ENCODE measurements at regions not wholly inside any gene's neighbourhood (a gene's known extent, or its start where the extent isn't known, plus 50 kb on each side); places are given as distances from the start of the nearest gene placed in this dataset.

DNA sequence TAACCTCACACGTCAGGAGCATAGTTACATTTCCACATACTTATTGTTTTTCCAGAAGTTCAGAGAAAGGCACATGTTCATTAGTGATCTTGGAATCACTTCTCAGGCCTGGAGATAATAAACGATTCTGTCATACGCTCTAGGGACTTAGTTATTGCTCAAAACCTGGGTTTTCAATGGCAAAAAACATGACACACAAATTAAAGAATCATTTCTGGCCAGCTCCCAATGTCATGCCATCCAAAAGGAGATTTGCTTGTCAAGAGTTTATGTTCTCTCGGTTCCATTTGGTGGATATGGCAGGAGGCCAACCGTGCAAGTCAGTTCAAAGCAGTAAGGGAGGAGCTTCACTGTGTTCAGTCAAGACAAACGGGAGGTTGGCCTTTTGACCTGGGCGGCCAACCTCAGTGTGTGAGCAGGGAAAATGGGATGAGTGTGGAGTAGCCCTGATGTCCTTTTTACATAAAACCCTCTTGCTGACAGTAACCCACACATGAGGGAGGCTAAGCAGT is 123.4 kb downstream of the NXNL2 start:
- no peak for DNase-seq (ENCODE audit: low read depth)

DNA sequence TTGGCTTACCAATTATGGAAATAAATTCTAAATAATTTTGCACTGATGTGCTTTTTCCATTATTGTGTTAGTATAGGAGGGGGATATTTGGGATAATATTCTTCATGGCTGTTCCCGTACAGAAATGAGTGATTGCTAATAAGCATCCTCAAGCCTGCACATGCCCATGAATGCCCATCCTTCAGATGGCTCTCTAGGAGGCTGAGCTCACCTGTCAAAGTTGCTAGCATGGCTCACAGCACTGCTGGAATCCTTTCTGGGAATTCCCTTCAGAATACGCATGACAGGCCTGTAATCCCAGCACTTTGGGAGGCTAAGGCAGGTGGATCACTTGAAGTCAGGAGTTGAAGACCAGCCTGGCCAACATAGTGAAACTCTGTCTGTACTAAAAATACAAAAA is 124.1 kb downstream of the NXNL2 start:
- DNase-seq (ENCODE audit: low read depth) = no peak

DNA sequence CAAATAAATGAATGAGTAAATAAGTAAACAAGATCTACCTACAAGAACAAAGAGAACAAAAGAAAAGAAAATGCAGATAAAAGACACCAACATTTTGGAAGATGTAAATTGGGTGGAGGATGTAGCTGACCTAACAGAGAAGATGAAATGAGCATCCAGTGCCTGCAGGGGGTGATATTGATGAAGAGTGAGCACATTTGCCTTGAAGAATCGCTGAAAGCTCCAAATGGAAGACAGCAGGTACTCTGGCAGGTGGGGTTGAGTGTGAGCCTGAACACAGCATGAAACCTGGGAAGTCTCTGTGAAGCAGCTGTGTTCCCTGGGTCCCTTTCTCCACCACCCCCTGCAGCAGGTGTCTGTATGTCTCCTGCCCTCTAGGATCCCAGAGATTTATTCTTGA is 125.6 kb downstream of the NXNL2 start:
- no peak for DNase-seq (ENCODE audit: low read depth)

DNA sequence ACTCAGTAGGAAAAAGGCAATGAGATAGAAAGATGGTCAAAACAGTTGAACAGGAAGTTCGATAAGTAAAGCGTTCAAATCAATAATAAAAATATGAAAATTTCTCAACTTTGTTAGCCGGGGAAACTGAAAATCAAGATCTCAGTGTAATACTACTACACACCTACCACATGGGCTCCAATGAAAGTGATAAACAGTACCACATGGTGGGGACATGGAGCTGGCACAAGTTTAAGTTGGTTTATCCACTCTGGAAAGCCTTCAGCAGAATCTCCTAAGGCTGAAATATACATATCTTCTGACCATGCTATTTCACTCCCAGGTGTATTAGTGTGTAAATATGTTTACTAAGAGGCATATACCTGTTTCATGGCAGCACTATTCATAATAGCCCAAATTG is 126.8 kb downstream of the NXNL2 start:
- no peak for DNase-seq (ENCODE audit: low read depth)

DNA sequence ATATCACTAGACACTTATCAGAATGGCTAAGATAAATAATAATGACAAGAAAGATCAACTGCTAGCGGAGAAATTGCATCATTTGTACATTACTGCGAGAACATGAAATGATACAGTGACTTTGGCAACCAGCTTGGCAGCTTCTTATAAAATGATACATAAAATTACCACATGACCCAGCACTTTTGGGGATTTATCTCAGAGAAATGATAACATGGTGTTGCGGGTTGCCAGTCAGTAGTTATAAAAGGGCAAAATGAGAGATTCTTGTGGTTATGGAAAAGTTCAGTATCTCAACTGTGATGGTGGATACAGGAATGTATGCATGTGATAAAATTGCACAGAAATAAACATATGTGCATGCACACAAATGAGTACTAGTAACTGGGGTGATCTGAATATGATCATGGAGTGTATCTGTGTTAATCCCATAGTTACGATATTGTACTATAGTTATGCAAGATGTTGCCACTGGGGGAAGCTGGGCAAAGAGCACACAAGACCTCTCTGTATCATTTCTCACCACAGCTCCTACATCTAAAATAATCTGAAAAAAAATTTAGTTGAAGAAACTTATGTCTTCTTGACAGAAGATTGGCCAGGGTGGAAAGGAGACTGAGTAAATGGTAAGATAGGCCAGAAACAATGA is 128.9 kb downstream of the NXNL2 start:
- DNase-seq (ENCODE audit: low read depth) = no peak

DNA sequence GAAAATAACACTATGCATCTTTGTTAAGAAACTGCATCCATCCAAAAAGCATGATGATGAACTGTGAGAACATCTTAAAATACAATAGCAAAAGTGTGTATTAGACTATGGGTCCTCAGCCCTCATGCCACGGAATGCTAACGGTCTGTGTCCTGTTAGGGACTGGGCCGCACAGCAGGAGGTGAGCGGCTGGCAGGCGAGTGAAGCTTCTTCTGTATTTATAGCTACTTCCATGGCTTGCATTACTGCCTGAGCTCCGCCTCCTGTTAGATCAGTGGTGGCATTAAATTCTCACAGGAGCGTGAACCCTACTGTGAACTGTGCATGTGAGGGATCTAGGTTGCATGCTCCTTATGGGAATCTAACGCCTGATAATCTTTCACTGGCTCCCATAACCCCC is 129.8 kb downstream of the NXNL2 start:
- no peak for DNase-seq (ENCODE audit: low read depth)

DNA sequence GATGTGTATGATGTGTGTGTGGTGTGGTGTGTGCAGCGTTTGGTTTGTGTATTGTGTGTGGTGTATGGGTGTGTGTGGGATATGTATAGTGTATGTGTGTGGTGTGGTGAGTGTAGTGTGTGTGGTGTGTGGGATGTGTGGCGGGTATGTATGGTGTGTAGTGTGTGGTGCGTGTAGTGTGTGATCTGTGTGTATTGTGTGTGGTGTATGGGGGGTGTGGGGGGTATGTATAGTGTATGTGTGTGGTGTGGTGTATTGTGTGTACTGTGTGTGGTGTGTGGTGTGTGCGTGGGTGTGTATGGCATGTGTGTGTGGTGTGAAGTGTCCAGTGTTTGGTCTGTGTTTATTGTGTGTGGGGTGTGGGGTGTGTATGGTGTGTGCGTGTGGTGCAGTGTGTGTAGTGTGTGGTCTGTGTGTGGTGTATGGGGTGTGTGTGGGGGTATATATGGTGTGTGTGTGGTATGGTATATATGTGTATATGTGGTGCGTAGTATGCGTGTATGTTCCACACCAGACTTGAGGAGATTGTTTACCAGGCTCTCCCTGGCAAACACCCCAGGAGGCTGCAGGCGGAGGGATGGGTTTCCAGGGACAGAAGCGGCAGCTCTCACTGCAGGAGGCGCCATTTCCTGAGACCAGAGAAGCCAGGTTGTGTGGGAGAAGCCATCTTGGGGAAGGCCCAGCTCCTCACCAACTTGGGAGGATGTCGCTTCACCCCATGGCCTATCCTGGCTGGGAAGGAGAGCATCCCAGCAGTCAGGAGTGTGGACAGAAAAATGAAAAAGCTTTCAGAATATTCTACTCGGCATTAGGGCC is 138.1 kb downstream of the NXNL2 start:
- no peak for DNase-seq (ENCODE audit: low read depth)

DNA sequence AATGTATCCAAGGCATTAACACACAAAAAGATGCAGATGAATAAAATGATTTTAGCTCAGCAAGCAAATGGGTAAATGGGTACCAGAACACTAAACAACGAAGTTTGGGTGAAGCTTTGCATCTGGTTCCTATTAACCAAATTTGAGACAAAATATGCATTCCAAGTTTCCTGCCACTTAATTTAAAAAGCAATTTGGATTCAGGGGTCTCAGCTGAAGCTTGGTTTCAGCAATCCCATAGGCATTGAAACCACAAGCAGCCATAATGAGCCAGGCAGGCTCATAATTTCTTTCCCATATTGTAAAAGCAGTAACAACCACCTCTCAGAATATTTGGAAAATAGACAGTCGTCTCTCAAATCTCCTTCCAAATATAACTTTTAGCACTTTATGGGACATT is 138.9 kb downstream of the NXNL2 start:
- DNase-seq (ENCODE audit: low read depth) = no peak

DNA sequence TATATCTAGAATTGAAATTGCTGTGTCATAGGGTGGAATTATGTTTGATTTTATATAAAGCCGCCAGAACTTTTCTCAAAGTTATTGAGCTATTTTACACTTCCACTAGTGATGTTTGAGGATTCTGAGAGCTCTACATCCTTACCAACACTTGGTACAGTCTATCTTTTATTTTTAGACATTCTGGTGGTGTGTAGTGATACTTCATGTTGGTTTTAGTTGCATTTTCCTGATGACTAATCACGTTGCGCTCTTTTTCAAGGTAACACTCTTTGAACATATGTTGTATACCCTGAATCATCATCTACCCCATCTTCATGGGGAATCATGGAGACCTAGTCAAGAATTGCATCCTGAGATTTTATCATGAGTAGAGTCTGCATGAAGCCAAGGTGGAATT is 141.7 kb downstream of the NXNL2 start:
- no peak for DNase-seq (ENCODE audit: low read depth)

DNA sequence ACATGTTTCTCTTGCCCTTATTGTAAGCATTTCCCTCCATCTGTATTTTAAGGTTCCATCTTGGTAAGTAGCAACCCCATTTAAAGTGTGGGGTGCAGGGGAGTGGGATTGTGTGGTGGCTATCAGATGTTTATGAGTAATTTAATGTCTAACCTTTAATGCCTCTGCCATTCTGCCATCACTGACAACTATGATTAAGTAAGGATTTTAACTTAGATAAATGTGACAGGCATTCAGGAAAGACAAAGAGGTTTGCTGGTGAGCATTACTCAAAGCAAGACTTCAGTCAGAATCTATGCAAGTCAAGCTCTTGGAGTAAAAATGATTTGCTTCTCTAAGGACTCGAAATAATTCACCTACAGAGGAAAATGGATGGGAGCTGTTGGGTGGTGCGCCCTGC is 143.0 kb downstream of the NXNL2 start:
- no peak for DNase-seq (ENCODE audit: low read depth)

DNA sequence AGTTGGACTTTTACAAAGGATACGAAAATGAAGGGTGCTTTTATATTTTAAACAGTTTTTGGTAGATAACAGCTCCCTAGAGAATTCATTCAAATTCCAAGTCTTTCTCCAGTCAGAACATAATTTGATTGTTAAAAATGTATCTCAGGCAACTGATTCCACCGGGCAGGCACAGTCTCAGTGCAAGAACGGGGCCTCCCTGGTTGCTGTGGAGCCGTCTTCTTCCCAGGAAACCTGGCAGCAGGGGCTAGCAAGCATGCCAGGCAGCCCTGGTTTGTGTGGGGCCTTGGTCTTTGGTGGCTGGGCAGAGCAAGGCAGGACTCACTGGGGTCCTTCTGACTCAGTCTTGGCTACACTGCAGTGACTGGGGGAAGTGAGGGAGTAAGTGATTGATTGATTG is 143.5 kb downstream of the NXNL2 start:
- DNase-seq (ENCODE audit: low read depth) = no peak

DNA sequence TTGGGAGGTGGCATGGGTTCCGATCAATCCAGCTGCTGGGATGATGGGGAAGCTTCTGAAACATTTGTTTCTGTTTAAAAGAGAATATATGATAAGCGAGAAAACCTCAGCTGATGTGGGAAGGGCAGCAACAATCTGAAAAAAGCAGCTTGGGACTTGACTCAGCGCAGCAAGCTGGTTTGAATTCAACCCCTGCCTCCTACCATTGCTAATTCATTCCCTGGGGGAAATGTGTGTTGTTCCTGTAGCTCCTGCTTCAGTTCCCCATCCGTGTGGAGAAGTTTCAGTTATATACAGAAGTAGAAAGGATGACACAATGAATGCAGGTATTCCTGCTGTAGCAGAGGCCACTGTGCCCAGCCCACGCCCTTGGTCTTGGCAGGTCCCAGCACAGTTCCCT is 145.1 kb downstream of the NXNL2 start:
- no peak for DNase-seq (ENCODE audit: low read depth)

DNA sequence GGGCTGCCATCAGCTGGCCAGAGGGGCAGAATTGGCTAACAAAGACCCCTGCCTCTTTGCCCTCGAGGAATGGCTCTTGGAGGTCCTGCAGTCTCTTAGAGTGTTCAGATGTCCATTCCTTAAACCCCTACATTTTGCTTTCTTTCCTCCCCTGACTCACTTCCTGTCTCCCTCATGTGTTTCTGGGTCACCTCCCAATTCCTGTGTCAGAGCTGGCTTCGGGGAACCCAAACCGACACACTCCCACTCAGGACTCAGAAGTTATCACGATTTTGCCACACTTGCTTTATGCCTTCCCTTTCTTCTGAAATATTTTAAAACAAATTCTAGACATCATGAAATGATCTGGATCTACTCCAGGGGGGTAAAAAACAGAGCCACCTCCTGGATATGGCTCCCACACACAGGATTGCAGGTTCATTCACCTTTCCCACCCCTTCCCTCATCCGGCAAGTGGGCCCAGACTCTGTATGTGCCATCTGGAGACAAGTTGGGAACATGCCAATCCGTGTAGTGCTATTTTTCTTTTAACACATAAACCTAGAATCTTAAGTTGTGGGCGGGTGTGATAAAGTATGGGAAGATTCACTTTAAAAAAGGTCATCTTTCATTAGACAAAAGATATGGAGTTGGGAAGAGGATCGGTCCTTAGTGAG is 145.7 kb downstream of the NXNL2 start:
- DNase-seq (ENCODE audit: low read depth) = no peak

DNA sequence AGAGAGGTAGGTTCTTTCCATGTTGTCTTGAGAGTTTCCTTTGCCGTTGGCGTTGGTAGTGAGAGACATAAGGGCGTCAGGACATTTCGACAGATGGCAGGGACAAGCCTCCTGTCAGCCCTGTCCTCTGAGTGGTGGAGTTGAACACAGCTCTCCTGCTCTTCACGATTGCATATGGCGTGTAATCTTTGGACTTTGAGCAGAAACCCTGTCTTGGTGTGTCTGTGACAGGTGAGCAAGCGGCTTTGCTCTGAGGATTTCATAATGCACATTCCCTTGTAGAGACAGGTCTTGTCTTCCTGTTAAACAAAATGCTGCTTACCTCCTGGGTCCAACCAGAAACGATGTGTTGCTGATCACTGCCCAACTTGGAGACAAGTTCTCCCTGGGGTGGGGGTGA is 146.5 kb downstream of the NXNL2 start:
- DNase-seq (ENCODE audit: low read depth) = no peak

DNA sequence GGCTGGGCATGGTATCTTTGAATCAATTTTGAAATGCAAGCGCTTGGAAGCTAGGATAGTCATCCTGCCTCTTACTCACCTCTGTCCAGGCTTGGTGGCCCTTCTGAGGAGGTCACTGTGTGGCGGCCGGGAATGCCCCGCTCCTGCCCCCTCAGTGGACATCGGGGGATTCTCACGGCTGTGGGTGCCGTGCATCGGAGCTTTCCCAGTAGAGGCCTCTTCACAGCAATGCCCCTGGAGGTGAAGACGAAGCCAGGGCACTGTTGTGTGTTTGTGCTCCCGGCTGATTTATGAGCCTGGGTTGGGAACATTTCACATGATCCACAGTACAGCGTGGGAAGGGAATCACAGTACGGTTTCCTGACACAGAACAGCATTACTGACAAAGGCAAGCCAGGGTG is 147.5 kb downstream of the NXNL2 start:
- DNase-seq (ENCODE audit: low read depth) = no peak

DNA sequence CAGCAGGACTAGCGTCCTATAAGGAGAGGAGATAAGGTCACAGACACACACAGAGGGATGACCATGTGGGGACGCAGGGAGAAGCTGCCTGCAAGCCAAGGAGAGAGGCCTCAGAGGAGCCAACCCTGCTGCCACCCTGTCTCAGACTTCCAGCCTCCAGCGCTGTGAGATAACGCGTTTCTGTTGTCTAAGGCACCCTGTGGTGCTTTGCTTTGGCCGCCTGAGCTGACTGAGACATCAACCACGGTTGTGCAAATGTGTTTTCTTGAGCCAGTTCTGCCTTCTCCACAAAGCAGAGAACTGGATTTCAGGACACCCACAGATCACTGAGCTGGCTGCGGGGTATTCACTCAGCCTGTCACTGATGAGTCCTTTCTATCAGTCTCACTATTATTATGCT is 149.1 kb downstream of the NXNL2 start:
- no peak for DNase-seq (ENCODE audit: low read depth)

DNA sequence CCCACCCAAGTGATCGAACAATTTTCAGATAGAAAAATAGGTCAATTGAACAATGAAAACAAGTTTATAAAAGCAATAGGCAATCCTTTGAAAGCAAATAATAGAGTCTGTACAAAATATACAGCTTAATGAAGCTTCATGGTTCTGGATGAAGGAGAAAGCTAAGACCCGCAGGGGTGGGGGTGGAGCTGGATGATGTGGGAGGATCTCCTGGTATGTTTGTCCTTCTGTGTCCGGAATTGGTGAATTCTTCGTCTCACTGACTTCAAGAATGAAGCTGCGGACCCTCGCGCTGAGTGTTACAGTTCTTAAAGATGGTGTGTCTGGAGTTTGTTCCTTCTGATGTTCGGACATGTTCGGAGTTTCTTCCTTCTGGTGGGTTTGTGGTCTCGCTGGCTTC is 149.9 kb downstream of the NXNL2 start:
- no peak for DNase-seq (ENCODE audit: low read depth)

DNA sequence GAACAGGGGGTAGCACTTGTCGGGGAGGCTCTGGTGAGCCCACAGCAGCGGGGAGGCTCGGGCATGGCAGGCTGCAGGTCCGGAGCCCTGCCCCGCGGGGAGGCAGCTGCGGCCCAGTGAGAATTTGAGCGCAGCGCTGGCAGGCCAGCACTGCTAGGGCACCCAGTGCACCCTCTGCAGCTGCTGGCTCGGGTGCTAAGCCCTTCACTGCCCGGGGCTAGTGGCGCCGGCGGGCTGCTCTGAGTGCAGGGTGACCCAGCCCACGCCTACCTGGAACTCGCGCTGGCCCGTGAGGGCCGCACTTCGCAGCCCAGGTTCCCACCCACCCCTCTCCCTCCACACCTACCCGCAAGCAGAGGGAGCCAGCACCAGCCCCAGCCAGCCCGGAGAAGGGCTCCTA is 151.0 kb downstream of the NXNL2 start:
- no peak for DNase-seq (ENCODE audit: low read depth)

DNA sequence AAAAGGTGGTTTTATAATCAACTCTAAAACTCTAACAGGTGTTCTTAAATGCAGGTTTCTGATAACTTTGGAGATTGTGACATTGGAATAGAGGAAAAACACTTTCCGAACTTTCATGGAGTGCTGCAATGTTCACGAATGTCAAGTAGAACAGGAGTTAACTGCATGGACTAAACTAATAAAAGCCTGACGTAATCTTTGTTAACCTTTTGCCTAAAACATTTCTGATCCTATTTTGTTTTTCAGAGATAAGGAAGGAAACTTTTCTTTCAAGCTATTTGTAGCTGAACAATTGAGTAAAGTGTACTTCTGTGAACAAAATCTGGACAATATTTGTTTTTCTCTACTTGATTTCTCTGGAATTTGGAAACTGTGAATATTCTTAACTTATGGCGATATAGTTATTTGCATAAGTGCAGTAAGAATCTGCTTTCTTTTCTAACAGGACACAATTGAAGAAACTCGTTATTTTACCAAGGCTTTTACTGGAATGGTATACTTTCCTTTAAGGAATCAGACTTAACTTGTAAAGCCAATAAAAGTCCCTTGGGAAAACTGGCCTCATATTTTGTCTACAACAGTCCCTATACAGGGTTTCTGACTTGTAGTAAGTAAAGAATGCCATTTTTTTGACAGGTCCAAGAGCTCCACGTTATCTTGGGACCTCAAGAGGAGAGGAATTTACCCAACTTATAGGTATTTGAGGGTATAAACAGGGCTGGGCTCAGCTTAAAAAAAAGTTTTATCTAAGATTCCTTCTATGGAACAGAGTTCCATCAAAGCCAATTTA is 154.7 kb downstream of the NXNL2 start:
- DNase-seq (ENCODE audit: low read depth) = no peak

DNA sequence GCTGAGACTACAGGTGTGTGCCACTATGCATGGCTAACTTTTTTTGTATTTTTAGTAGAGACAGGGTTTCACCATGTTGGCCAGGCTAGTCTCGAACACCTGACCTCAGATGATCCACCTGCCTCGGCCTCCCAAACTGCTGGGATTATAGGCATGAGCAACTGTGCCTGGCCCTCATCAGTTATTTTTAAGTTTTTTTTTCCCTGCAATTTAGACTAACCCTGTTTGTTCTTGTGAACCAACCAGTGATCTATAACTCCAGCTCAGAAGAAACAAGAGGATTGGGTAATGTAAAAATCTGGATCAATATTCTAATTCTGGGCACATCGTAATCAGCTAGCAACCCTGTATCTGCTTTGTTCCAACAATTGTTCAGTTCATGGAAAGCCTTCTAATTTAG is 155.7 kb downstream of the NXNL2 start:
- DNase-seq (ENCODE audit: low read depth) = no peak

DNA sequence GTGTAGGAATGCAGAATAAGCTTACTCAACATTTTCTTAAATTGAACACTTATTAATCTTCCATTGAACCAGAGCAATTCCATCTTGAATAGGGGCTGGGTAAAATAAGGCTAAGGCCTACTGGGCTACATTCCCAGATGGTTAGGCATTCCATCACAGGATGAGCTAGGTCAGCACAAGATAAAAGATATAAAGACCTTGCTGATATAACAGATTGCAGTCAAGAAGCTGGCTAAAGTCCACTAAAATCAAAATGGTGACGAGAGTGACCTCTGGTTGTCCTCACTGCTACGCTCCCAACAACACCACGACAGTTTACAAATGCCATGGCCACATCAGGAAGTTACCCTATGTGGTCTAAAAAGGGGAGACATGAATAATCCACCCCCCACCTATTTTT is 156.1 kb downstream of the NXNL2 start:
- DNase-seq (ENCODE audit: low read depth) = no peak

DNA sequence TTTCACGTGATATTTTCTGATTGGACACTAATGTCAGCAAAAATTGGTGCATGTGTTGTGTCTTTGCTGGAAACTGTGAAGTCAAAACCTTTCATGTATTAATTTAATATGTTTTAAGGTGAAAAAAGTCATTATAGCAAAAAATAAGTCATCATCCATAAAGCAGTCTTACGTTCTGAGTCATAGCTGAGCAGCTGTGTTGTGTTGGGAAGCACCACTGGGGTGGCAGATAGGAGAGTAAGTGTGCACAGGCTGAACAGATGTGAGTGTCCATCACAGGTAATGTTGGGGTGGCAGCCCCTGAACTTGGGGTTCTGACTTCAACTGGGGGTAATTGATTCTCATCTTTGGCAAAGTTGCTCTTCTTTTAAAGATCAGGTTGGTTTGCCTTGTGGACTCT is 156.8 kb downstream of the NXNL2 start:
- no peak for DNase-seq (ENCODE audit: low read depth)

Measured in activated T-cell treated with anti-CD3 and anti-CD28 coated beads for 1 hour (primary cell).